Cardiac muscle cell (in vitro differentiated cells and primary cell): ENCODE measurements at regions not wholly inside any gene's neighbourhood (a gene's known extent, or its start where the extent isn't known, plus 50 kb on each side); places are given as distances from the start of the nearest gene placed in this dataset.

Experiments
- DNase-seq, 2 donors: peaks; one replicate each; pipeline versions ENCODE4 v3.0.0 to v3.0.0-alpha.2; 2010 to 2017; ENCODE audit warnings: low read depth in 1 of 2, low spot score in 1 of 2
- H3K27ac ChIP-seq: fragments of 200-600 bp; sonication (generic); 2 replicates; pipeline ENCODE4 v1.5.1; 2016
- H3K27me3 ChIP-seq: fragments of 200-600 bp; sonication (generic); 2 replicates; pipeline ENCODE4 v1.6.0; 2016; ENCODE audit warnings: control low read depth
- H3K36me3 ChIP-seq: fragments of 200-600 bp; sonication (generic); 2 replicates; pipeline ENCODE4 v1.5.1; 2016; ENCODE audit warnings: control low read depth
- H3K4me1 ChIP-seq: fragments of 200-600 bp; sonication (generic); 2 replicates; pipeline ENCODE4 v1.8.1; 2017; ENCODE audit warnings: low read depth, mild to moderate bottlenecking, mixed run types
- H3K4me3 ChIP-seq: fragments of 200-600 bp; sonication (generic); 2 replicates; pipeline ENCODE4 v1.5.1; 2016; ENCODE audit warnings: mild to moderate bottlenecking
- H3K9me3 ChIP-seq: fragments of 200-600 bp; sonication (generic); 2 replicates; pipeline ENCODE4 v1.5.1; 2017; ENCODE audit warnings: low read depth, mild to moderate bottlenecking, control low read depth
- TF ChIP-seq, protein P1 (sequence below): IDR thresholded peaks from 2 replicates; pipeline ENCODE4 v1.5.1; 2012; ENCODE audit warnings: low read depth, mild to moderate bottlenecking, low read length

DNA sequence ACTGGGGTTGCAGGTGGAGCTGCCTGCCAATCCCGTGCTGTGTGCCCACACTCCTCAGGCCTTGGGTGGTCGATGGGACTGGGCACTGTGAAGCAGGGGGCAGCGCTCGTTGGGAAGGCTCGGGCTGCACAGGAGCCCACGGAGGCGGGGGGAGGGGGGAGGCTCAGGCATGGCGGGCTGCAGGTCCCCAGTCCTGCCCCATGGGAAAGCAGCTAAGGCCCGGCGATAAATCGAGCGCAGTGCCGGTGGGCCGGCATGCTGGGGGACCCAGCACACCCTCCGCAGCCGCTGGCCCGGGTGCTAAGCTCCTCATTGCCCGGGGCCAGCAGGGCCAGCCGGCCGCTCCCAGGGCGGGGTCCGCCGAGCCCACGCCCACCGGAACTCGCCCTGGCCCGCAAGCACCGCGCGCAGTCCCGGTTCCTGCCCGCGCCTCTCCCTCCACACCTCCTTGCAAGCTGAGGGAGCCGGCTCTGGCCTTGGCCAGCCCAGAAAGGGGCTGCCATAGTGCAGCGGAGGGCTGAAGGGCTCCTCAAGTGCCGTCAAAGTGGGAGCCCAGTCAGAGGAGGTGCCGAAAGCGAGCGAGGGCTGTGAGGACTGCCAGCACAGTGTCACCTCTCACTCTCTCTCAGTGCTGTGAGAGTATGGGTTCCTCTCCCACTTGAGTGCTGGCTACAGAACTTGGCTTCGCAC is 1210.6 kb upstream of the NXPH2 start:
- no peak for DNase-seq
- no peaks in the 10 kb centered on the region for H3K36me3 ChIP-seq
- no peaks in the 10 kb centered on the region for H3K27me3 ChIP-seq
- no peak overlapping the region for H3K27ac ChIP-seq
- H3K4me3 ChIP-seq: no peak overlapping the region
- TF ChIP-seq, protein P1, sequence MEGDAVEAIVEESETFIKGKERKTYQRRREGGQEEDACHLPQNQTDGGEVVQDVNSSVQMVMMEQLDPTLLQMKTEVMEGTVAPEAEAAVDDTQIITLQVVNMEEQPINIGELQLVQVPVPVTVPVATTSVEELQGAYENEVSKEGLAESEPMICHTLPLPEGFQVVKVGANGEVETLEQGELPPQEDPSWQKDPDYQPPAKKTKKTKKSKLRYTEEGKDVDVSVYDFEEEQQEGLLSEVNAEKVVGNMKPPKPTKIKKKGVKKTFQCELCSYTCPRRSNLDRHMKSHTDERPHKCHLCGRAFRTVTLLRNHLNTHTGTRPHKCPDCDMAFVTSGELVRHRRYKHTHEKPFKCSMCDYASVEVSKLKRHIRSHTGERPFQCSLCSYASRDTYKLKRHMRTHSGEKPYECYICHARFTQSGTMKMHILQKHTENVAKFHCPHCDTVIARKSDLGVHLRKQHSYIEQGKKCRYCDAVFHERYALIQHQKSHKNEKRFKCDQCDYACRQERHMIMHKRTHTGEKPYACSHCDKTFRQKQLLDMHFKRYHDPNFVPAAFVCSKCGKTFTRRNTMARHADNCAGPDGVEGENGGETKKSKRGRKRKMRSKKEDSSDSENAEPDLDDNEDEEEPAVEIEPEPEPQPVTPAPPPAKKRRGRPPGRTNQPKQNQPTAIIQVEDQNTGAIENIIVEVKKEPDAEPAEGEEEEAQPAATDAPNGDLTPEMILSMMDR: no peak
- no peaks in the 10 kb centered on the region for H3K9me3 ChIP-seq
- H3K4me1 ChIP-seq: no peaks in the 10 kb centered on the region

DNA sequence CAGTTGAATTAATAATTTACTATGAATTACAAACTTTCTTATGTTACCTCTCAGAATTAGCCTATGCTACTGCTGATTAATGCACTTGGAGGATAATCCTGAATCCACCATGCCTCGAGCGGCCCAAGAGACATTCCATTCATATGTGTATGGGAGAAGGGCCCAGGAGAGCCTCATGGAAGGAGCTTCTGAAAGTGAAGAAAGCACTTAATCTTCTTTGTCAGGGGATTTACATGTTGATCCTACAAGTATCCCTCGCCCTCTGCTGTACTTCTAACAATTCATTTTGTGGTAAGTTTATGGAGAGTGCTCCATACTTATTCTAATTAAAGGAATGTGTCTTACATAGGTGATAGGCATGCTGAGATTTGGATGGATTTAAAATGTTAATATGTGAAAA is 1189.1 kb upstream of the NXPH2 start:
- Histone ChIP-seq H3K27me3 (no peaks in the 10 kb centered on the region), H3K4me1 (no peaks in the 10 kb centered on the region), H3K27ac (no peak overlapping the region), H3K9me3 (no peaks in the 10 kb centered on the region), H3K4me3 (no peak overlapping the region), H3K36me3 (no peaks in the 10 kb centered on the region)
- TF ChIP-seq, protein P1: no peak
- no peak for DNase-seq

DNA sequence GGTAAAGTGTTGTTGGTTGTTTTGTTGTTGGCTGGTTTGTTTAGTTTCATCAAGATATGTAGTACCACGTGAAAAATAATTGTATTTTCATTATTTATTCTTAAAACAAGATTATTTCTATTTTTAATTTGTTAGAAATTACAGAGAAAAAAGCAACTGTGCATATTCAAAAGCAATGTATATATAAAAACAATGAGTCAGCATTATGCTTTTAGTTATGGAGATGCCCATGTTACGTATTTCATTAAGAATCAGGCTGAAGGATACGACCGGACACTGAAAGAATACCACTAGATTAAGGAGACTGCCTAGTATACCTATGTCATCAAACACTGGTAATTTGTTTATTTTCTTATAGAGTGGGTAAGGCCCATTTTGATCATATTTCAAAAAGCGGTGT is 1188.4 kb upstream of the NXPH2 start:
- Histone ChIP-seq H3K27ac (no peak overlapping the region), H3K4me1 (no peaks in the 10 kb centered on the region), H3K9me3 (no peaks in the 10 kb centered on the region), H3K36me3 (no peaks in the 10 kb centered on the region), H3K27me3 (no peaks in the 10 kb centered on the region), H3K4me3 (no peak overlapping the region)
- TF ChIP-seq, protein P1: no peak
- DNase-seq: no peak

DNA sequence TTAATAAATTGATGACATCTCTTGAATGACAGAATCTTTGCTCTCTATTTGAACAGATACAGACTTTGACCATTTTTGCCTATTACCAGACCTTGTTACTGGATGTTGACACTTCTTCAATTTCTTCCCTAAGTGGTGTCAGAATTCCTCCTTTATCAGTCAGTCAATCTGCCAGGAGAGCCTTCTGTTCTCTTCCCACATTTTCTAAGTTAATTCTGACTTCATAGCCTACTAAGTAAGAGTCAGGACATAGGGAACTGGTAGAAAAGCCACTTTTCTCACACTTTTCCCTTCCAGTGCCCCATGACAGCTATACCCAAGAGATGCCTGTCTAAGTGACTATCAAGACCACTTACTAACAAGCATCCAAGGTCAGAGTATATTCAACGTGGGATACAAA is 1187.5 kb upstream of the NXPH2 start:
- no peak for DNase-seq
- Histone ChIP-seq H3K4me1 (no peaks in the 10 kb centered on the region), H3K36me3 (no peaks in the 10 kb centered on the region), H3K27ac (no peak overlapping the region), H3K9me3 (no peaks in the 10 kb centered on the region), H3K27me3 (no peaks in the 10 kb centered on the region), H3K4me3 (no peak overlapping the region)
- TF ChIP-seq, protein P1: no peak

DNA sequence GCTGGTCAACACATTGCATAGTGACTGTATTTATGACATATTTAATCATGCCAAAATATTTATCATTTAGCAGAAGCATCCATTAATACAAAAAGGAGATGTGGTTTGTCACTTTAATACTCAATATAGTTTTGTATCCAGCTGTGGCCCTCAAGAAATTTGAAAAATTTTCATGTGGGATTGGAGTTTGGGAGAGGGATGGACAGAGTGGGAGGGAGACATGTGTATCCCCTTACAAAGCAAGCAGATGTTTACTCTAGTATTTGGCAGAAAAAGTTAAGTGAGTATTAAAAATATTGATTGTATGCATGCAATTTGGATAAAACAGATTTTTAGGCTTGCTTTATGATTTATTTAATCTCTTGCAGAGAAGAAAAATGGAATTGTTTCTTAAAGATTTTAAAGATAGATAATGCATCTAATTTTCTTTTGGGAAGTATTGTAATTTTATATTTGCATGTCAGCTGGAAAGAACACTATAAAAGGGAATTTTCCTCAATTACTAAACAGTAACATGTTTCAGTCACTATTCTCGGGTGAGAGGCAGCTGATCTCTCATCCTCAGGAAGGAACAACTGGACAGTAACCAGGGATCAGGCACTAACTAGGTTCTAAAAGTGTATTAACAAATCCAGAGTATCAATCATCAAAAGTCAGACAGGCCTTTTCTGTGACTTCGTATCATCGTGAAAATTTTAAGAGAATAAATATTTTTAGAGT is 1184.7 kb upstream of the NXPH2 start:
- no peak overlapping the region for H3K4me3 ChIP-seq
- H3K27me3 ChIP-seq: no peaks in the 10 kb centered on the region
- no peak overlapping the region for H3K27ac ChIP-seq
- H3K4me1 ChIP-seq: no peaks in the 10 kb centered on the region
- TF ChIP-seq, protein P1: no peak
- no peaks in the 10 kb centered on the region for H3K9me3 ChIP-seq
- no peak for DNase-seq
- H3K36me3 ChIP-seq: no peaks in the 10 kb centered on the region
